AG09319 (cell line): ENCODE measurements at regions not wholly inside any gene's neighbourhood (a gene's known extent, or its start where the extent isn't known, plus 50 kb on each side); places are given as distances from the start of the nearest gene placed in this dataset.

Source experiments
- DNase-seq: peaks from one replicate; pipeline ENCODE4 v3.0.0-alpha.2; 2010; ENCODE audit warnings: low read depth; ENCODE audit errors: extremely low read depth
- TF ChIP-seq, protein P1 (sequence below): IDR thresholded peaks from 2 replicates; pipeline ENCODE4 v1.5.1; 2011; ENCODE audit warnings: low read depth, mild to moderate bottlenecking, inconsistent platforms, low read length, moderate library complexity

DNA sequence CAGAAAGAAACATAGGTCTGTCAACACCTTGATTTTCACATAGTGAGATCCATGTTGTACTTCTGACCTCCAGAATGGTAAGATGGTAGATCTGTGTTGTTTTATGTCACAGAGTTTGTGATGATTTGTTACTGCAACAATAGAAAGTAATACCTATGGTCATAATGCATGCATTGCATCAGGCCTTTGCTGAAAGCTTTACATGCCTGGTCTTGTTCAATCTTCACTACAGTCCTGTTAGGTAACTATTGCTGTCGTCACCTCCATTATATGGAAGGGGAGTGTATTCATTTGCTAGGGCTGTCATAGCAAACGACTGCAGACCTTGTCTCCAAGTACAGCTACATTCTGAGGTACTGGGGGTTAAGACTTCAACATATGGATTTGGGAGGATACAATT is 243.5 kb downstream of the ANAPC1 start:
- DNase-seq, result no peak
- TF ChIP-seq, protein P1, sequence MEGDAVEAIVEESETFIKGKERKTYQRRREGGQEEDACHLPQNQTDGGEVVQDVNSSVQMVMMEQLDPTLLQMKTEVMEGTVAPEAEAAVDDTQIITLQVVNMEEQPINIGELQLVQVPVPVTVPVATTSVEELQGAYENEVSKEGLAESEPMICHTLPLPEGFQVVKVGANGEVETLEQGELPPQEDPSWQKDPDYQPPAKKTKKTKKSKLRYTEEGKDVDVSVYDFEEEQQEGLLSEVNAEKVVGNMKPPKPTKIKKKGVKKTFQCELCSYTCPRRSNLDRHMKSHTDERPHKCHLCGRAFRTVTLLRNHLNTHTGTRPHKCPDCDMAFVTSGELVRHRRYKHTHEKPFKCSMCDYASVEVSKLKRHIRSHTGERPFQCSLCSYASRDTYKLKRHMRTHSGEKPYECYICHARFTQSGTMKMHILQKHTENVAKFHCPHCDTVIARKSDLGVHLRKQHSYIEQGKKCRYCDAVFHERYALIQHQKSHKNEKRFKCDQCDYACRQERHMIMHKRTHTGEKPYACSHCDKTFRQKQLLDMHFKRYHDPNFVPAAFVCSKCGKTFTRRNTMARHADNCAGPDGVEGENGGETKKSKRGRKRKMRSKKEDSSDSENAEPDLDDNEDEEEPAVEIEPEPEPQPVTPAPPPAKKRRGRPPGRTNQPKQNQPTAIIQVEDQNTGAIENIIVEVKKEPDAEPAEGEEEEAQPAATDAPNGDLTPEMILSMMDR, result no peak

DNA sequence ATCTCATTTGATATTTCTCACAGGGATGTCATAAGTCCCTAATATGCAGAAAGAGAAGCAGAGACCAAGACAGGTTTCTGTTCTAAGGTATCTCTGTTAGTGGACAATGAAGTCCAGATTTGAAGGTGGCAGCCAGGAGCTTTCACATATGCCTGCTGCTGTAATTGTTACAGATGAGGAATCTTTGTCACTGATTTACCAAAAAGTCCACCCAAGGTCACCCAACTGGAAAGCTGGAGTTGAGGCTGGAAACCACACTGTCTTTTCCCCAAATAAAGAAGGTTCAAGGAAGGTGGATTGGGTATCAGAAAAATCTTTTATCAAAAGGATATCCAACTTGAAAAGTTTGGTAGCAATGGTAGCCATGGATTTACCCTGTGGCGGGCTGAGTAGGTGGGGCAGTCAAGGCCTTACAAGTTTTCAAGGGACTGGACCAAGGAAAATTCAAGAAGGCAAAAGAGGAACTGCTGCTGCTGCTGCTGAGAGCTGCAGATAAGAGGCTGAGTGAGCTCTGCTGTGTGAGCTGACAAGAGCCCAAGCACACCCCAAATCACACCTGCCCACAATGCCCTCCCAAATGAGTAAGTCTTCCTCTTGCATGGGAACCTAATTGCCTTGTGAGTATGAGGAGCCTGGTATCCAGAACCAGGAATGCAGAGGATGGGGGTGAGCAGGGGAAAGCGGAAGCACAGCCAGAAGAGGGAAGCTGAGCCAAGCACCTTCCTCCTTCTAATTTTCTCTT is 241.2 kb downstream of the ANAPC1 start:
- TF ChIP-seq, protein P1, result no peak
- DNase-seq, result no peak

DNA sequence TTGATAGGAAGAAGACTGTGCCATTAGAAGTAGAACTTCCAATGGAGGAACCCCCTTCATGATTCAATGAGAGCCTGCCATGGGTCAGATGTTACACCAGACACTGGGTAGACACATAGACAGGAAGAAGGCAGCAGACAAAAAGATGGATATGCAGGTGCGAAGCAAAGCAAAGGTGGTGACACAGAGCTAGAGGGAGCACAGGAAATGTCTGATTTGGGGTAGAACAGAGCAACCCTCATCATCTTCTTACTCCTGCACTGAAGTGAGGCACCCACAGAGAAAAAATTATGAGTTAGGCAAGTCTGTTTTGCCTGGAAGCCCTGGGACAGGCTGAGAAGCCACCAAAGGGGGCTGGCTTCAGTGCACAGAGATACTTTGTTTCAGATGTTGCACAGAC is 240.2 kb downstream of the ANAPC1 start:
- TF ChIP-seq, protein P1, result no peak
- DNase-seq, result no peak

- TF ChIP-seq, protein P1, result no peak
- DNase-seq, result no peak
These were observed 236.6 kb downstream of the ANAPC1 start for GRCh38 chr2:111647359-111647758.

- TF ChIP-seq, protein P1, result no peak
- DNase-seq, result no peak
These were observed 232.0 kb downstream of the ANAPC1 start for GRCh38 chr2:111652038-111652437.

GRCh38 chr2:111652681-111653080 is 231.3 kb downstream of the ANAPC1 start:
- TF ChIP-seq, protein P1, result no peak
- no peak for DNase-seq

DNA sequence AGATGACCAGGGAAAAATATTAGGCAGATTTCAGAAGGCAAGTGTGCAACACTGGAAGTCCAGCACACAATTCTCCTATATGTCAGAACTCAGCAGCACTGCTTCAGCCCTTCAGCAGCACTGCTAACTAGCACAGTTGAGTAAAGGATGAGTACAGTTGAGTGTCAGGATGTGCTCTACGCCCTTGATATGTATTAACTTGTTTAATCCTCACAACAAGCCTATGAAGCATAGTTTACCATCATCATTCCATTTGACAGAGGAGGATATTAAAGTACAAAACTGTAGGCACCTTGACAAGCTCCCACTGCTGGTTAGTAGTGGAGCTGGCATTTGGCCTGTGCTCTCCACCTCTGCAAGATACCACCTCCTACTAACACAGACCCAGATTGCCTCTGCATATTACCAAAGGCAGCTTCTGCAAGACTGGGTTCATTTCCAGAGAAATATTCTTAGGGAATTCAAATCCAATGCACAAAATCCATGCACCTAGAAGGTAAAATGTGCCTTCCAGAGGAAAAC is 230.8 kb downstream of the ANAPC1 start:
- TF ChIP-seq, protein P1, result no peak
- no peak for DNase-seq
